Erythroblast (primary cell): ENCODE measurements at regions not wholly inside any gene's neighbourhood (a gene's known extent, or its start where the extent isn't known, plus 50 kb on each side); places are given as distances from the start of the nearest gene placed in this dataset.

ENCODE experiments used
- GATA1 ChIP-seq: IDR thresholded peaks from 2 replicates; pipeline ENCODE4 v1.6.1; 2011; ENCODE audit warnings: low read depth, mild to moderate bottlenecking, control low read depth, low read length, moderate library complexity
- POLR2A ChIP-seq: IDR thresholded peaks from 2 replicates; pipeline ENCODE4 v1.6.1; 2011; ENCODE audit warnings: mild to moderate bottlenecking, low read length

DNA sequence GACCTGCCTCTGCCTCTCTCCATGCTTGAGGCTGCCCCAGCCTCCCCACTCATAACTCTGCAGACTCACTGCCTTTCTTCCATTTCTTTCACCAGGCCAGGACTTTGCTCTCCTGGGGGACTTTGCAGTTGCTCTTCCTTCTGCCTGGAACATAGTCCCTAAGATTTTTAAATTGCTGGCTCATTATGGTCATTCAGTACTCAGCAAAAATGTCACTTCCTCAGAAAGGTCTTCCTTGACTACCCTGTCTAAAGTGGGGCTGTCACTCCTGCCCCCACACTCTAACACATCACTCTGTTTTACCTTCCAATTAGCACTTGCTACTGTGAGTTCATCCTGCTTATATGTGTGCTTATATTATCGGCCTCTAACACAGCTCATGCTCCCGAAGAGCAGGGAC is 618.2 kb downstream of the UQCRFS1 start:
- TF ChIP-seq POLR2A (no peak), GATA1 (no peak)
